HL-60 (cell line): ENCODE measurements at regions not wholly inside any gene's neighbourhood (a gene's known extent, or its start where the extent isn't known, plus 50 kb on each side); places are given as distances from the start of the nearest gene placed in this dataset.

Source experiments
- DNase-seq, 2 experiments: peaks; one replicate each; pipeline ENCODE4 v3.0.0-alpha.2; 2010 to 2020; ENCODE audit warnings: low read depth in 1 of 2, low spot score in 1 of 2
- H3K27ac ChIP-seq: fragments of 250-450 bp; sonication (Bioruptor Pico); replicated peaks from 2 replicates; pipeline ENCODE4 v1.5.1; 2020; ENCODE audit warnings: mild to moderate bottlenecking, moderate library complexity
- H3K27me3 ChIP-seq: fragments of 250-450 bp; sonication (Bioruptor Pico); 2 replicates; pipeline ENCODE4 v1.5.1; 2021; ENCODE audit warnings: mild to moderate bottlenecking, moderate library complexity; ENCODE audit not compliant: insufficient read depth, poor library complexity, severe bottlenecking
- H3K4me3 ChIP-seq: replicated peaks from 2 replicates; pipeline ENCODE4 v1.5.1; 2011; ENCODE audit warnings: mild to moderate bottlenecking, control low read depth, low read length; ENCODE audit not compliant: insufficient read depth
- CTCF ChIP-seq: IDR thresholded peaks from one replicate; pipeline ENCODE4 v1.5.1; 2011; ENCODE audit warnings: low read length, control low read depth, inconsistent platforms; ENCODE audit not compliant: insufficient read depth
- GABPA ChIP-seq: IDR thresholded peaks from 2 replicates; pipeline ENCODE4 v1.6.1; 2012; ENCODE audit warnings: low read depth
- POLR2AphosphoS5 ChIP-seq: IDR thresholded peaks from 2 replicates; pipeline ENCODE4 v1.6.1; 2012; ENCODE audit warnings: low read depth
- REST ChIP-seq: IDR thresholded peaks from 2 replicates; pipeline ENCODE4 v1.6.1; 2012; ENCODE audit warnings: low read depth; ENCODE audit not compliant: insufficient replicate concordance
- SPI1 ChIP-seq: IDR thresholded peaks from 2 replicates; pipeline ENCODE4 v1.6.1; 2012; ENCODE audit warnings: low read depth, mild to moderate bottlenecking, borderline replicate concordance

GRCh38 chr2:7490672-7491071 lies 573.5 kb downstream of the RNF144A start:
- Histone ChIP-seq H3K27me3 (no peaks in the 10 kb centered on the region), H3K4me3 (no peak overlapping the region), H3K27ac (no peak overlapping the region)
- no peak for TF ChIP-seq SPI1
- TF ChIP-seq REST: no peak
- no peak for TF ChIP-seq CTCF
- TF ChIP-seq POLR2AphosphoS5: no peak
- no peak for TF ChIP-seq GABPA
- no peak for DNase-seq

- Histone ChIP-seq H3K27me3 (no peaks in the 10 kb centered on the region), H3K4me3 (no peak overlapping the region), H3K27ac (no peak overlapping the region)
- DNase-seq: no peak
- TF ChIP-seq POLR2AphosphoS5 (no peak), GABPA (no peak), SPI1 (no peak), REST (no peak), CTCF (no peak)
Measured at GRCh38 chr2:7492719-7493118, 575.5 kb downstream of the RNF144A start.

- no peak for TF ChIP-seq REST
- no peak for TF ChIP-seq CTCF
- TF ChIP-seq GABPA: no peak
- no peak for TF ChIP-seq POLR2AphosphoS5
- no peak for TF ChIP-seq SPI1
- DNase-seq: no peak
- no peak overlapping the region for H3K27ac ChIP-seq
- no peaks in the 10 kb centered on the region for H3K27me3 ChIP-seq
- H3K4me3 ChIP-seq: no peak overlapping the region
Measured at GRCh38 chr2:7497178-7497577, 580.0 kb downstream of the RNF144A start.
